CD4-positive, alpha-beta T cell (primary cell): ENCODE measurements at regions not wholly inside any gene's neighbourhood (a gene's known extent, or its start where the extent isn't known, plus 50 kb on each side); places are given as distances from the start of the nearest gene placed in this dataset.
"Not testable (repeated sequence)": the region's sequence is repeated elsewhere in the genome, so short reads cannot be mapped to it uniquely, and the experiment has no call there.

Experiments
- ATAC-seq: fragments of 200-7000 bp; cut with Tn5 transposase; one replicate; pipeline ENCODE4 v1.10.0; 2022; ENCODE audit warnings: mild to moderate bottlenecking; ENCODE audit not compliant: poor library complexity
- CTCF ChIA-PET: fragments of 350-600 bp; sonication (Branson Sonifier 250); formaldehyde crosslinking; loops from one replicate; lab custom pipeline; 2021; ENCODE audit warnings: antibody characterized with exemption, inconsistent platforms; lab: Charles Lee
- POLR2A ChIA-PET: fragments of 350-600 bp; sonication (Branson Sonifier 250); formaldehyde crosslinking; loops from one replicate; lab custom pipeline; 2021; ENCODE audit warnings: antibody characterized with exemption, inconsistent platforms; lab: Charles Lee
- DNase-seq, 14 experiments: peaks; one replicate each; pipeline ENCODE4 v3.0.0-alpha.2; 2013 to 2020; ENCODE audit warnings: mixed read lengths in 2 of 14
- H3K27ac ChIP-seq, 2 donors: one replicate each; pipeline versions ENCODE4 v1.5.1 to v1.7.0; 2013; ENCODE audit warnings: low read length in 2 of 2, low read depth in 1 of 2, mild to moderate bottlenecking in 1 of 2
- H3K27me3 ChIP-seq, 2 experiments: 1 replicate in 1 of 2; 2 replicates in 1 of 2; pipeline versions ENCODE4 v1.6.1 to v1.7.0; 2013; ENCODE audit warnings: low read length in 2 of 2, control low read depth in 1 of 2, mild to moderate bottlenecking in 1 of 2, moderate library complexity in 1 of 2; ENCODE audit not compliant: insufficient read depth in 2 of 2, control insufficient read depth in 1 of 2
- H3K36me3 ChIP-seq: one replicate; pipeline ENCODE4 v1.6.1; 2013; ENCODE audit warnings: low read length, control low read depth; ENCODE audit not compliant: insufficient read depth
- H3K4me1 ChIP-seq: one replicate; pipeline ENCODE4 v1.6.1; 2013; ENCODE audit warnings: low read length, control low read depth; ENCODE audit not compliant: insufficient read depth
- H3K4me3 ChIP-seq: one replicate; pipeline ENCODE4 v1.5.1; 2013; ENCODE audit warnings: mild to moderate bottlenecking, low read length, moderate library complexity
- H3K9me3 ChIP-seq, 2 experiments: 1 replicate in 1 of 2; 2 replicates in 1 of 2; pipeline versions ENCODE4 v1.6.1 to v1.7.0; 2013; ENCODE audit warnings: low read length in 2 of 2, mild to moderate bottlenecking in 2 of 2, control low read depth in 1 of 2, moderate library complexity in 1 of 2; ENCODE audit not compliant: control insufficient read depth in 1 of 2, insufficient read depth in 1 of 2
- H3K27ac Mint-ChIP-seq: one replicate; pipeline ENCODE4 v1.8.0; 2020; ENCODE audit warnings: mixed read lengths
- H3K27me3 Mint-ChIP-seq: one replicate; pipeline ENCODE4 v1.8.0; 2021; ENCODE audit warnings: mixed read lengths
- H3K36me3 Mint-ChIP-seq: one replicate; pipeline ENCODE4 v1.8.0; 2021; ENCODE audit warnings: low read depth, mixed read lengths
- H3K4me1 Mint-ChIP-seq: one replicate; pipeline ENCODE4 v1.8.0; 2021; ENCODE audit warnings: low read depth, mixed read lengths
- H3K4me3 Mint-ChIP-seq: one replicate; pipeline ENCODE4 v1.8.0; 2020; ENCODE audit warnings: mild to moderate bottlenecking, mixed read lengths
- H3K9me3 Mint-ChIP-seq: one replicate; pipeline ENCODE4 v1.8.0; 2020; ENCODE audit warnings: mixed read lengths
- intact Hi-C, 2 experiments: fragments of 100-400 bp; cut with DNase I in 1 of 2; cut with micrococcal nuclease in 1 of 2; formaldehyde crosslinking; loops; one replicate each; pipeline versions ENCODE4 v1.15.1 to v1.9.0; 2023 to 2025; cut with DNase I, micrococcal nuclease
- TF ChIP-seq, protein P1 (sequence below): fragments of 200-600 bp; IDR thresholded peaks from one replicate; pipeline ENCODE4 v1.8.0; 2022; ENCODE audit warnings: antibody characterized with exemption, mild to moderate bottlenecking

- H3K27ac Mint-ChIP-seq: no peak overlapping the region
- no peaks in the 10 kb centered on the region for H3K9me3 Mint-ChIP-seq
- intact Hi-C loops: no loop called here
- H3K4me3 ChIP-seq: no peak overlapping the region
- ChIA-PET POLR2A (no interaction called here), CTCF (no interaction called here)
- no peaks in the 10 kb centered on the region for H3K36me3 ChIP-seq
- no peak for ATAC-seq
- H3K36me3 Mint-ChIP-seq: no peaks in the 10 kb centered on the region
- no peak for DNase-seq
- no peaks in the 10 kb centered on the region for H3K4me1 ChIP-seq
- H3K4me3 Mint-ChIP-seq: no peak overlapping the region
- H3K4me1 Mint-ChIP-seq: no peaks in the 10 kb centered on the region
- TF ChIP-seq, protein P1, sequence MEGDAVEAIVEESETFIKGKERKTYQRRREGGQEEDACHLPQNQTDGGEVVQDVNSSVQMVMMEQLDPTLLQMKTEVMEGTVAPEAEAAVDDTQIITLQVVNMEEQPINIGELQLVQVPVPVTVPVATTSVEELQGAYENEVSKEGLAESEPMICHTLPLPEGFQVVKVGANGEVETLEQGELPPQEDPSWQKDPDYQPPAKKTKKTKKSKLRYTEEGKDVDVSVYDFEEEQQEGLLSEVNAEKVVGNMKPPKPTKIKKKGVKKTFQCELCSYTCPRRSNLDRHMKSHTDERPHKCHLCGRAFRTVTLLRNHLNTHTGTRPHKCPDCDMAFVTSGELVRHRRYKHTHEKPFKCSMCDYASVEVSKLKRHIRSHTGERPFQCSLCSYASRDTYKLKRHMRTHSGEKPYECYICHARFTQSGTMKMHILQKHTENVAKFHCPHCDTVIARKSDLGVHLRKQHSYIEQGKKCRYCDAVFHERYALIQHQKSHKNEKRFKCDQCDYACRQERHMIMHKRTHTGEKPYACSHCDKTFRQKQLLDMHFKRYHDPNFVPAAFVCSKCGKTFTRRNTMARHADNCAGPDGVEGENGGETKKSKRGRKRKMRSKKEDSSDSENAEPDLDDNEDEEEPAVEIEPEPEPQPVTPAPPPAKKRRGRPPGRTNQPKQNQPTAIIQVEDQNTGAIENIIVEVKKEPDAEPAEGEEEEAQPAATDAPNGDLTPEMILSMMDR: no peak
- H3K27me3 ChIP-seq: no peaks in the 10 kb centered on the region
- no peaks in the 10 kb centered on the region for H3K9me3 ChIP-seq
- H3K27me3 Mint-ChIP-seq: no peaks in the 10 kb centered on the region
- no peak overlapping the region for H3K27ac ChIP-seq
Measured at GRCh38 chr13:89518289-89519077, 1829.0 kb upstream of the MIR17HG start.

DNA sequence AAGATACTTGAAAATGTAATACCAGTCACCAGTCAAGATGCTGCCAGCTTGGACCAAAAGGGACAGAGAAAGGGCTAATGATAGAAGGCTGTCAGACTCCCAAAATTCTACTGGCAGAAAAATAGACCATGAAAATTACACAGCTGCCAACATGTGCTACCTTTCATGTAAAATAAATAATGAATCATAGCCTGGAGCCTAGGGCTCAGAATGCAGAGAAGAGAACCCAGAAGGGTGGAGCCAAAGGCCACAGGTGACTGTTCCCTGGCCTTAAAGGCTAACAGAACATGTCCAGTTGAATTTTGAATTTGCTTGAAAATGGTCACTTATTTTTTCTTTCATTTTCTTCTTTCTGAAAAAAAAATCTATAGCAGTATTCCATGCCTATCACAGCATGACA lies 1827.0 kb upstream of the MIR17HG start:
- Histone ChIP-seq H3K9me3 (peaks cover 0 to 5% of the 10 kb centered on the region in 2 experiments), H3K27ac (no peak overlapping the region), H3K4me1 (no peaks in the 10 kb centered on the region), H3K27me3 (no peaks in the 10 kb centered on the region), H3K4me3 (no peak overlapping the region), H3K36me3 (no peaks in the 10 kb centered on the region)
- H3K4me3 Mint-ChIP-seq: no peak overlapping the region
- TF ChIP-seq, protein P1: no peak
- no peaks in the 10 kb centered on the region for H3K27me3 Mint-ChIP-seq
- peaks cover 2% of the 10 kb centered on the region for H3K9me3 Mint-ChIP-seq
- POLR2A ChIA-PET: no interaction called here
- H3K27ac Mint-ChIP-seq: no peak overlapping the region
- intact Hi-C loops: no loop called here
- DNase-seq: no peak
- no peaks in the 10 kb centered on the region for H3K4me1 Mint-ChIP-seq
- no peaks in the 10 kb centered on the region for H3K36me3 Mint-ChIP-seq
- ATAC-seq: no peak
- CTCF ChIA-PET: no interaction called here

DNA sequence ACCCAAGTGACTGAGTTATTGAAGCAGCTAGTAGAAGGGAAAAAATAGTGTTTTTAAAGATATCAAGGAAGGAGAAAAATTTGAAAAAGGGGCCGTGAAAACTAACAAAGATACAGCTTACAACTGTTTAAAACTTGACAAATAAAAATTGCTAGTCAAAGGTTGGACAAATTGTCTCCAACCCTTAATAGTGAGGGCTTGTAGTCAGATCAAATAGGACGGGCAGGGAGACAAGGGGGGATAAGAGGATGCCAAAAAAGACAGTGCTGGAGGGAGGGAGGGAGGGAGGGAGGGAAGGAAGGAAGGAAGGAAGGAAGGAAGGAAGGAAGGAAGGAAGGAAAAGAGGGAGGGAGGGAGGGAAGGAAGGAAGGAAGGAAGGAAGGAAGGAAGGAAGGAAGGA lies 1825.8 kb upstream of the MIR17HG start:
- intact Hi-C loops, POLR2A ChIA-PET: not testable (repeated sequence)

More for the DNA sequence above, 1825.8 kb upstream of the MIR17HG start:
- H3K4me1 Mint-ChIP-seq, H3K36me3 ChIP-seq, H3K9me3 ChIP-seq, H3K27ac Mint-ChIP-seq, H3K9me3 Mint-ChIP-seq, CTCF ChIA-PET, DNase-seq, H3K27me3 Mint-ChIP-seq, H3K4me3 ChIP-seq, ATAC-seq, H3K4me3 Mint-ChIP-seq, H3K4me1 ChIP-seq, H3K27me3 ChIP-seq, H3K36me3 Mint-ChIP-seq, H3K27ac ChIP-seq: not testable (repeated sequence)
